Peyer's patch (tissue), 4 donors: ENCODE measurements at regions not wholly inside any gene's neighbourhood (a gene's known extent, or its start where the extent isn't known, plus 50 kb on each side); places are given as distances from the start of the nearest gene placed in this dataset.

ENCODE experiments used
- POLR2A ChIP-seq, 2 donors: fragments of 450-650 bp; IDR thresholded peaks; one replicate each; pipeline ENCODE4 v1.5.1; 2017; ENCODE audit warnings: antibody characterized with exemption in 2 of 2, mild to moderate bottlenecking in 2 of 2, moderate library complexity in 2 of 2
- TF ChIP-seq, protein P1 (sequence below), 6 experiments: fragments of 450-650 bp in 4 of 6; fragments of 200-600 bp in 2 of 6; sonication (generic) in 1 of 6; IDR thresholded peaks; one replicate each; pipeline ENCODE4 v1.5.1; 2017 to 2019; ENCODE audit warnings: antibody characterized with exemption in 6 of 6, mild to moderate bottlenecking in 3 of 6, moderate library complexity in 1 of 6

DNA sequence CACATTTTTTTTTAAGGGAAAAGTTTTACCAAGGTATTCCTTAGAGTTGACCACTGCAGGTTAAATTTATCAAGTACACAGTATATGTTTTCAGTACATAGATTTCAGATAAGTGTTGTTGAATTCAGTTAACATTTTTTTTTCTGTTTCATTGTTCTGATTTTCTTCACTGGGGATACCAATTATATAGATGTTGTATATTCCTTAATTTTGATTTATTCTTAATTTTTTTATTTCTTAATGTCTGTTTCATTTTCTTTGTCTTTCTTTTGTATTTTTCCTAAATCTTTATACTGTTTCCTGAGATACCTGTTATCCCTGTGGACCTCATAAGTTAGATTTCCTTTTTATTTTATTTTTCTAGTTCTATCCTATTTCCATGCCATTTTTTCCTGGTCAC is 234.8 kb downstream of the TTC6 start:
- TF ChIP-seq, protein P1, sequence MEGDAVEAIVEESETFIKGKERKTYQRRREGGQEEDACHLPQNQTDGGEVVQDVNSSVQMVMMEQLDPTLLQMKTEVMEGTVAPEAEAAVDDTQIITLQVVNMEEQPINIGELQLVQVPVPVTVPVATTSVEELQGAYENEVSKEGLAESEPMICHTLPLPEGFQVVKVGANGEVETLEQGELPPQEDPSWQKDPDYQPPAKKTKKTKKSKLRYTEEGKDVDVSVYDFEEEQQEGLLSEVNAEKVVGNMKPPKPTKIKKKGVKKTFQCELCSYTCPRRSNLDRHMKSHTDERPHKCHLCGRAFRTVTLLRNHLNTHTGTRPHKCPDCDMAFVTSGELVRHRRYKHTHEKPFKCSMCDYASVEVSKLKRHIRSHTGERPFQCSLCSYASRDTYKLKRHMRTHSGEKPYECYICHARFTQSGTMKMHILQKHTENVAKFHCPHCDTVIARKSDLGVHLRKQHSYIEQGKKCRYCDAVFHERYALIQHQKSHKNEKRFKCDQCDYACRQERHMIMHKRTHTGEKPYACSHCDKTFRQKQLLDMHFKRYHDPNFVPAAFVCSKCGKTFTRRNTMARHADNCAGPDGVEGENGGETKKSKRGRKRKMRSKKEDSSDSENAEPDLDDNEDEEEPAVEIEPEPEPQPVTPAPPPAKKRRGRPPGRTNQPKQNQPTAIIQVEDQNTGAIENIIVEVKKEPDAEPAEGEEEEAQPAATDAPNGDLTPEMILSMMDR (IDR thresholded peaks at IDR 0.05), result no peak
- TF ChIP-seq POLR2A (IDR thresholded peaks at IDR 0.05), result no peak
